ENCODE measurements at regions not wholly inside any gene's neighbourhood (a gene's known extent, or its start where the extent isn't known, plus 50 kb on each side); places are given as distances from the start of the nearest gene placed in this dataset.

GRCh38 chr18:75556841-75557240 is 129.3 kb upstream of the SMIM21 start:
- no peak for ATAC-seq
- TF ChIP-seq, protein P1, sequence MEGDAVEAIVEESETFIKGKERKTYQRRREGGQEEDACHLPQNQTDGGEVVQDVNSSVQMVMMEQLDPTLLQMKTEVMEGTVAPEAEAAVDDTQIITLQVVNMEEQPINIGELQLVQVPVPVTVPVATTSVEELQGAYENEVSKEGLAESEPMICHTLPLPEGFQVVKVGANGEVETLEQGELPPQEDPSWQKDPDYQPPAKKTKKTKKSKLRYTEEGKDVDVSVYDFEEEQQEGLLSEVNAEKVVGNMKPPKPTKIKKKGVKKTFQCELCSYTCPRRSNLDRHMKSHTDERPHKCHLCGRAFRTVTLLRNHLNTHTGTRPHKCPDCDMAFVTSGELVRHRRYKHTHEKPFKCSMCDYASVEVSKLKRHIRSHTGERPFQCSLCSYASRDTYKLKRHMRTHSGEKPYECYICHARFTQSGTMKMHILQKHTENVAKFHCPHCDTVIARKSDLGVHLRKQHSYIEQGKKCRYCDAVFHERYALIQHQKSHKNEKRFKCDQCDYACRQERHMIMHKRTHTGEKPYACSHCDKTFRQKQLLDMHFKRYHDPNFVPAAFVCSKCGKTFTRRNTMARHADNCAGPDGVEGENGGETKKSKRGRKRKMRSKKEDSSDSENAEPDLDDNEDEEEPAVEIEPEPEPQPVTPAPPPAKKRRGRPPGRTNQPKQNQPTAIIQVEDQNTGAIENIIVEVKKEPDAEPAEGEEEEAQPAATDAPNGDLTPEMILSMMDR (IDR thresholded peaks at IDR 0.05): no peak
- intact Hi-C loops (cut with DNase I): no loop called here
- no peaks in the 10 kb centered on the region for H3K9me3 ChIP-seq
- H3K36me3 ChIP-seq: no peaks in the 10 kb centered on the region
- no peaks in the 10 kb centered on the region for H3K4me1 ChIP-seq
- no peak for DNase-seq
- no peak overlapping the region for H3K4me3 ChIP-seq
- no peaks in the 10 kb centered on the region for H3K27me3 ChIP-seq
- H3K27ac ChIP-seq: no peak overlapping the region

- DNase-seq (no peak), ATAC-seq (no peak)
- Histone ChIP-seq H3K4me3 (no peak overlapping the region), H3K27me3 (no peaks in the 10 kb centered on the region), H3K4me1 (no peaks in the 10 kb centered on the region), H3K27ac (no peak overlapping the region), H3K9me3 (no peaks in the 10 kb centered on the region), H3K36me3 (no peaks in the 10 kb centered on the region)
- TF ChIP-seq, protein P1 (IDR thresholded peaks at IDR 0.05): no peak
- intact Hi-C loops (cut with DNase I): no loop called here
These were observed 127.2 kb upstream of the SMIM21 start for GRCh38 chr18:75554644-75555185.

GRCh38 chr18:75554176-75554575 is 126.7 kb upstream of the SMIM21 start:
- DNase-seq: no peak
- TF ChIP-seq, protein P1 (IDR thresholded peaks at IDR 0.05): no peak
- ATAC-seq: no peak
- Histone ChIP-seq H3K36me3 (no peaks in the 10 kb centered on the region), H3K4me3 (no peak overlapping the region), H3K27me3 (no peaks in the 10 kb centered on the region), H3K9me3 (no peaks in the 10 kb centered on the region), H3K27ac (no peak overlapping the region), H3K4me1 (no peaks in the 10 kb centered on the region)
- intact Hi-C loops (cut with DNase I): no loop called here

- H3K9me3 ChIP-seq: no peaks in the 10 kb centered on the region
- no peaks in the 10 kb centered on the region for H3K27me3 ChIP-seq
- ATAC-seq (no peak), DNase-seq (no peak)
- H3K4me3 ChIP-seq: no peak overlapping the region
- no peak overlapping the region for H3K27ac ChIP-seq
- no peaks in the 10 kb centered on the region for H3K4me1 ChIP-seq
- no peaks in the 10 kb centered on the region for H3K36me3 ChIP-seq
- intact Hi-C loops (cut with DNase I): no loop called here
- TF ChIP-seq, protein P1 (IDR thresholded peaks at IDR 0.05): no peak
These were observed 125.5 kb upstream of the SMIM21 start for GRCh38 chr18:75553021-75553420.

DNA sequence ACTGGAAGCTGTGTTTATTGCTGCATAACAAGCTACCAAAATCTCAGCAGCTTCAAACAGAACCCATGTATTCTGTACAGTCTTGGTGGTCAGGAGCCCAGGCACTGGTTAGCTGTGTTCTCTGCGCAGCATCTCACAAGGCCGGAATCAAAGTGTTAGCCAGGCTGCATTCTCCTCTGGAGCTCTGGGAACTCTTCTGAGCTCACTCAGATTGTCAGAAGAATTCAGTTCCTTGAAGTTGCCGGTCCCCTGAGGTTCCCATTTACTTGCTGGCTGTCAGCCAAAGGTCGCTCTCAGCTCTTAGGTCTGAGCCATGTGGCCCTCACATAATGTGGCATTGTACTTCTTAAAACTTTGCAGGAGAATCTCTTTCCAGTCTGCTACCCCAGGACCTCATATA is 123.6 kb upstream of the SMIM21 start:
- H3K4me1 ChIP-seq: no peaks in the 10 kb centered on the region
- H3K4me3 ChIP-seq: no peak overlapping the region
- intact Hi-C loops (cut with DNase I): no loop called here
- ATAC-seq (no peak), DNase-seq (no peak)
- no peak overlapping the region for H3K27ac ChIP-seq
- TF ChIP-seq, protein P1 (IDR thresholded peaks at IDR 0.05): no peak
- H3K27me3 ChIP-seq: peaks cover 4% of the 10 kb centered on the region
- H3K9me3 ChIP-seq: no peaks in the 10 kb centered on the region
- no peaks in the 10 kb centered on the region for H3K36me3 ChIP-seq

GRCh38 chr18:75548353-75548905 is 120.9 kb upstream of the SMIM21 start:
- no peak for DNase-seq
- H3K4me3 ChIP-seq: no peak overlapping the region

More at GRCh38 chr18:75548353-75548905, 120.9 kb upstream of the SMIM21 start:
- Histone ChIP-seq H3K27me3 (peaks cover 4% of the 10 kb centered on the region), H3K36me3 (no peaks in the 10 kb centered on the region), H3K27ac (no peak overlapping the region), H3K4me1 (no peaks in the 10 kb centered on the region), H3K9me3 (no peaks in the 10 kb centered on the region)
- ATAC-seq: no peak
- TF ChIP-seq, protein P1 (IDR thresholded peaks at IDR 0.05): no peak
- intact Hi-C loops (cut with DNase I): no loop called here
